ENCODE measurements at regions not wholly inside any gene's neighbourhood (a gene's known extent, or its start where the extent isn't known, plus 50 kb on each side); places are given as distances from the start of the nearest gene placed in this dataset.
A peak's percentile ranks its signal among the peaks of the same experiment; 100 is the strongest.

DNA sequence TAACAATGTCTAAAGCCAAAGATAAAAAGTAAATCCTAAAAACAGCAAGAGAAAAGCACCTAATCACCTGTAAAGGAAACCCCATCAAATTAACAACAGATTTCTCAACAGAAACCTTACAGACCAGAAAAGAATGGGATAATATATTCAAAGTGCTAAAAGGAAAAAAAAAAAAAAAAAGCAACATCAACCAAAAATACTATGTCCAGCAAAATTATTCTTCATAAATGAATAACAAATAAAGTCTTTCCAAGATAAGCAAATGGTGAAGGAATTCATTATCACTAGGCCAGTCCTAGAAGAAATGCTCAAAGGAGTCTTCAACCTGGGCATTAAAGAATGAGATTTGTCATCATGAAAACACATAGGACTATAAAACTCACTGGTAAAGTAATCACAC is 192.0 kb upstream of the UBASH3B start:
- TF ChIP-seq EGR1 (IDR thresholded peaks at IDR 0.05) (no peak), TEAD4 (IDR thresholded peaks at IDR 0.05) (no peak), ZBTB7A (IDR thresholded peaks at IDR 0.05; ENCODE audit: low read depth) (no peak), TCF12 (IDR thresholded peaks at IDR 0.05; ENCODE audit: low read depth) (no peak), TAF1 (IDR thresholded peaks at IDR 0.05; ENCODE audit: low read depth) (no peak), EP300 (IDR thresholded peaks at IDR 0.05; ENCODE audit: borderline replicate concordance) (no peak), CREB1 (IDR thresholded peaks at IDR 0.05; ENCODE audit: low read depth) (no peak), YY1 (IDR thresholded peaks at IDR 0.05; ENCODE audit: low read depth) (no peak), FOXM1 (IDR thresholded peaks at IDR 0.05; ENCODE audit: borderline replicate concordance, low read depth) (no peak), NFIC (IDR thresholded peaks at IDR 0.05) (no peak), CEBPB (IDR thresholded peaks at IDR 0.05) (no peak), RAD21 (IDR thresholded peaks at IDR 0.05; ENCODE audit: low read depth) (no peak), USF1 (IDR thresholded peaks at IDR 0.05) (no peak)
- TF ChIP-seq, protein P1, sequence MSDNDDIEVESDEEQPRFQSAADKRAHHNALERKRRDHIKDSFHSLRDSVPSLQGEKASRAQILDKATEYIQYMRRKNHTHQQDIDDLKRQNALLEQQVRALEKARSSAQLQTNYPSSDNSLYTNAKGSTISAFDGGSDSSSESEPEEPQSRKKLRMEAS (IDR thresholded peaks at IDR 0.05), result no peak
- TF ChIP-seq, protein P2, sequence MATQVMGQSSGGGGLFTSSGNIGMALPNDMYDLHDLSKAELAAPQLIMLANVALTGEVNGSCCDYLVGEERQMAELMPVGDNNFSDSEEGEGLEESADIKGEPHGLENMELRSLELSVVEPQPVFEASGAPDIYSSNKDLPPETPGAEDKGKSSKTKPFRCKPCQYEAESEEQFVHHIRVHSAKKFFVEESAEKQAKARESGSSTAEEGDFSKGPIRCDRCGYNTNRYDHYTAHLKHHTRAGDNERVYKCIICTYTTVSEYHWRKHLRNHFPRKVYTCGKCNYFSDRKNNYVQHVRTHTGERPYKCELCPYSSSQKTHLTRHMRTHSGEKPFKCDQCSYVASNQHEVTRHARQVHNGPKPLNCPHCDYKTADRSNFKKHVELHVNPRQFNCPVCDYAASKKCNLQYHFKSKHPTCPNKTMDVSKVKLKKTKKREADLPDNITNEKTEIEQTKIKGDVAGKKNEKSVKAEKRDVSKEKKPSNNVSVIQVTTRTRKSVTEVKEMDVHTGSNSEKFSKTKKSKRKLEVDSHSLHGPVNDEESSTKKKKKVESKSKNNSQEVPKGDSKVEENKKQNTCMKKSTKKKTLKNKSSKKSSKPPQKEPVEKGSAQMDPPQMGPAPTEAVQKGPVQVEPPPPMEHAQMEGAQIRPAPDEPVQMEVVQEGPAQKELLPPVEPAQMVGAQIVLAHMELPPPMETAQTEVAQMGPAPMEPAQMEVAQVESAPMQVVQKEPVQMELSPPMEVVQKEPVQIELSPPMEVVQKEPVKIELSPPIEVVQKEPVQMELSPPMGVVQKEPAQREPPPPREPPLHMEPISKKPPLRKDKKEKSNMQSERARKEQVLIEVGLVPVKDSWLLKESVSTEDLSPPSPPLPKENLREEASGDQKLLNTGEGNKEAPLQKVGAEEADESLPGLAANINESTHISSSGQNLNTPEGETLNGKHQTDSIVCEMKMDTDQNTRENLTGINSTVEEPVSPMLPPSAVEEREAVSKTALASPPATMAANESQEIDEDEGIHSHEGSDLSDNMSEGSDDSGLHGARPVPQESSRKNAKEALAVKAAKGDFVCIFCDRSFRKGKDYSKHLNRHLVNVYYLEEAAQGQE (IDR thresholded peaks at IDR 0.05; ENCODE audit: low read depth), result no peak

- no peak for TF ChIP-seq FOXM1 (IDR thresholded peaks at IDR 0.05; ENCODE audit: borderline replicate concordance, low read depth)
- TF ChIP-seq, protein P1 (IDR thresholded peaks at IDR 0.05), result no peak
- no peak for TF ChIP-seq ZBTB7A (IDR thresholded peaks at IDR 0.05; ENCODE audit: low read depth)
- no peak for TF ChIP-seq TAF1 (IDR thresholded peaks at IDR 0.05; ENCODE audit: low read depth)
- no peak for TF ChIP-seq USF1 (IDR thresholded peaks at IDR 0.05)
- no peak for TF ChIP-seq EGR1 (IDR thresholded peaks at IDR 0.05)
- TF ChIP-seq CREB1 (IDR thresholded peaks at IDR 0.05; ENCODE audit: low read depth), result no peak
- TF ChIP-seq EP300 (IDR thresholded peaks at IDR 0.05; ENCODE audit: borderline replicate concordance), result no peak
- TF ChIP-seq, protein P2 (IDR thresholded peaks at IDR 0.05; ENCODE audit: low read depth), result no peak
- no peak for TF ChIP-seq TEAD4 (IDR thresholded peaks at IDR 0.05)
- no peak for TF ChIP-seq TCF12 (IDR thresholded peaks at IDR 0.05; ENCODE audit: low read depth)
- no peak for TF ChIP-seq RAD21 (IDR thresholded peaks at IDR 0.05; ENCODE audit: low read depth)
- no peak for TF ChIP-seq YY1 (IDR thresholded peaks at IDR 0.05; ENCODE audit: low read depth)
- no peak for TF ChIP-seq CEBPB (IDR thresholded peaks at IDR 0.05)
- no peak for TF ChIP-seq NFIC (IDR thresholded peaks at IDR 0.05)
Measured at GRCh38 chr11:122459064-122459463, 196.5 kb upstream of the UBASH3B start.

- no peak for TF ChIP-seq FOXM1 (IDR thresholded peaks at IDR 0.05; ENCODE audit: borderline replicate concordance, low read depth)
- TF ChIP-seq EGR1 (IDR thresholded peaks at IDR 0.05), result no peak
- TF ChIP-seq RAD21 (IDR thresholded peaks at IDR 0.05; ENCODE audit: low read depth), result no peak
- TF ChIP-seq TEAD4 (IDR thresholded peaks at IDR 0.05), result no peak
- no peak for TF ChIP-seq CEBPB (IDR thresholded peaks at IDR 0.05)
Measured at GRCh38 chr11:122453586-122453985, 201.9 kb upstream of the UBASH3B start.

GRCh38 chr11:122451911-122452310 is 203.6 kb upstream of the UBASH3B start:
- TF ChIP-seq ZBTB7A (IDR thresholded peaks at IDR 0.05; ENCODE audit: low read depth), result no peak
- TF ChIP-seq CEBPB (IDR thresholded peaks at IDR 0.05), result no peak
- TF ChIP-seq, protein P2 (IDR thresholded peaks at IDR 0.05; ENCODE audit: low read depth), result no peak

DNA sequence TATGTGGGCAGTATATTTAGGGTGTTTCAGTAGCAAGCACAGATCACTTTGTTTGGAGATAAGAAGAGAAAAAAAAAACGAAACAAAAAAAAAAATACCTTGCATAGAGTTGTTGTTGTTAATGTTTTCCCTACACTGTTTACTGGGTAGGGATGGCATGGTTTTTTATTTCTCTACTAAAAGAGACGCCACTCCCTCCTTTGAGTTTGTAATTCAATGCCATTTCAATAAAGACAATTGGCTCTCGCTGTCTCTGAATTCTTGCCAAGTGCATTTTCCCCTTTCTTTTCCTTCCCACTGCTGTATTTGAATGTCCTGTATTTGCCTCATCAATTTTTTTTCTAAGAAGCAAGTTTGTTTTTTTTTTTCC is 213.9 kb upstream of the UBASH3B start:
- no peak for TF ChIP-seq TAF1 (IDR thresholded peaks at IDR 0.05; ENCODE audit: low read depth)
- peak; percentile 51 for TF ChIP-seq NFIC (IDR thresholded peaks at IDR 0.05)
- TF ChIP-seq CREB1 (IDR thresholded peaks at IDR 0.05; ENCODE audit: low read depth), result no peak
- TF ChIP-seq ZBTB7A (IDR thresholded peaks at IDR 0.05; ENCODE audit: low read depth), result no peak
